PFSK-1 (cell line): ENCODE measurements at regions not wholly inside any gene's neighbourhood (a gene's known extent, or its start where the extent isn't known, plus 50 kb on each side); places are given as distances from the start of the nearest gene placed in this dataset.

ENCODE experiments used
- FOXP2 ChIP-seq: optimal IDR thresholded peaks from 2 replicates; pipeline ENCODE3; 2011; ENCODE audit warnings: borderline replicate concordance, control low read depth, inconsistent platforms; ENCODE audit not compliant: insufficient read depth; ENCODE audit errors: extremely low read length, extremely low read depth
- POLR2AphosphoS5 ChIP-seq: IDR thresholded peaks from 2 replicates; pipeline ENCODE4 v1.6.1; 2012; ENCODE audit warnings: low read depth, mild to moderate bottlenecking, control low read depth, low read length, moderate library complexity
- REST ChIP-seq, 2 experiments: IDR thresholded peaks; 2 replicates each; pipeline versions ENCODE4 v1.6.1 to v1.8.0; 2011 to 2012; ENCODE audit warnings: low read depth in 2 of 2, low read length in 2 of 2, control low read depth in 1 of 2, inconsistent platforms in 1 of 2, mild to moderate bottlenecking in 1 of 2, moderate library complexity in 1 of 2; ENCODE audit not compliant: insufficient read depth in 1 of 2
- SIN3A ChIP-seq: IDR thresholded peaks from 2 replicates; pipeline ENCODE4 v1.6.1; 2012; ENCODE audit warnings: mild to moderate bottlenecking, low read length, moderate library complexity, borderline replicate concordance; ENCODE audit not compliant: insufficient read depth
- TAF1 ChIP-seq: IDR thresholded peaks from 2 replicates; pipeline ENCODE4 v1.6.1; 2012; ENCODE audit warnings: low read length, control low read depth, borderline replicate concordance; ENCODE audit not compliant: insufficient read depth

GRCh38 chr22:47567126-47568090 lies 805.0 kb downstream of the TBC1D22A start:
- no peak for TF ChIP-seq POLR2AphosphoS5
- TF ChIP-seq REST (IDR thresholded peaks at IDR 0.05; ENCODE audit: insufficient read depth in 1 of 2, low read depth in 2 of 2, low read length in 2 of 2): no peak
- TF ChIP-seq TAF1: no peak
- no peak for TF ChIP-seq SIN3A
- no peak for TF ChIP-seq FOXP2

- TF ChIP-seq TAF1: no peak
- no peak for TF ChIP-seq REST (IDR thresholded peaks at IDR 0.05; ENCODE audit: insufficient read depth in 1 of 2, low read depth in 2 of 2, low read length in 2 of 2)
These were observed 804.0 kb downstream of the TBC1D22A start for GRCh38 chr22:47566491-47566890.

- TF ChIP-seq FOXP2 (no peak), TAF1 (no peak), POLR2AphosphoS5 (no peak), SIN3A (no peak)
These were observed 803.2 kb downstream of the TBC1D22A start for GRCh38 chr22:47565607-47566006.

- no peak for TF ChIP-seq REST (IDR thresholded peaks at IDR 0.05; ENCODE audit: insufficient read depth in 1 of 2, low read depth in 2 of 2, low read length in 2 of 2)
These were observed 802.4 kb downstream of the TBC1D22A start for GRCh38 chr22:47564651-47565434.

- TF ChIP-seq SIN3A (no peak), TAF1 (no peak), FOXP2 (no peak), POLR2AphosphoS5 (no peak), REST (IDR thresholded peaks at IDR 0.05; ENCODE audit: insufficient read depth in 1 of 2, low read depth in 2 of 2, low read length in 2 of 2) (no peak)
These were observed 801.7 kb downstream of the TBC1D22A start for GRCh38 chr22:47564158-47564450.
